ENCODE measurements at regions not wholly inside any gene's neighbourhood (a gene's known extent, or its start where the extent isn't known, plus 50 kb on each side); places are given as distances from the start of the nearest gene placed in this dataset.

- no peak for TF ChIP-seq CTCF (optimal IDR thresholded peaks at IDR 0.05 in 1 of 3, IDR thresholded peaks at IDR 0.05 in 1 of 3, conservative IDR thresholded peaks at IDR 0.05 in 1 of 3; ENCODE audit: extremely low read depth in 1 of 3, insufficient read depth in 2 of 3, low read length in 3 of 3)
- no peak for TF ChIP-seq EZH2 (IDR thresholded peaks at IDR 0.05; ENCODE audit: low read length)
These were observed 267.4 kb upstream of the NT5C1B start for GRCh38 chr2:18856765-18857164.

Data from keratinocyte (primary cell).